MM.1S (cell line): ENCODE measurements at regions not wholly inside any gene's neighbourhood (a gene's known extent, or its start where the extent isn't known, plus 50 kb on each side); places are given as distances from the start of the nearest gene placed in this dataset.
"Not testable (repeated sequence)": the region's sequence is repeated elsewhere in the genome, so short reads cannot be mapped to it uniquely, and the experiment has no call there.

ENCODE experiments used
- DNase-seq: peaks from one replicate; pipeline ENCODE4 v3.0.0-alpha.2; 2015
- H2AFZ ChIP-seq: fragments of 300-600 bp; sonication (generic); 2 replicates; pipeline ENCODE4 v1.6.0; 2016; ENCODE audit warnings: antibody characterized with exemption, low read length
- H3F3A ChIP-seq: fragments of 300-600 bp; sonication (generic); 2 replicates; pipeline ENCODE4 v1.6.1; 2016; ENCODE audit warnings: mild to moderate bottlenecking, antibody characterized with exemption, low read length, moderate library complexity, mixed read lengths; ENCODE audit not compliant: insufficient read depth
- H3K27ac ChIP-seq: fragments of 300-600 bp; sonication (generic); 2 replicates; pipeline ENCODE4 v1.5.1; 2016; ENCODE audit warnings: mild to moderate bottlenecking, low read length
- H3K27me3 ChIP-seq: fragments of 300-600 bp; sonication (generic); replicated peaks from 2 replicates; pipeline ENCODE4 v1.6.0; 2016; ENCODE audit warnings: low read length; ENCODE audit not compliant: insufficient read depth
- H3K36me3 ChIP-seq: fragments of 300-600 bp; sonication (generic); replicated peaks from 2 replicates; pipeline ENCODE4 v1.6.1; 2016; ENCODE audit warnings: mild to moderate bottlenecking, low read length, mixed read lengths; ENCODE audit not compliant: insufficient read depth
- H3K4me1 ChIP-seq: fragments of 300-600 bp; sonication (generic); 2 replicates; pipeline ENCODE4 v1.6.1; 2016; ENCODE audit warnings: low read length, mixed read lengths
- H3K4me2 ChIP-seq: fragments of 300-600 bp; sonication (generic); 2 replicates; pipeline ENCODE4 v1.6.0; 2016; ENCODE audit warnings: low read depth, low read length
- H3K4me3 ChIP-seq: fragments of 300-600 bp; sonication (generic); 2 replicates; pipeline ENCODE4 v1.5.1; 2016; ENCODE audit warnings: low read length, mixed read lengths
- H3K79me2 ChIP-seq: fragments of 300-600 bp; sonication (generic); 2 replicates; pipeline ENCODE4 v1.6.1; 2016; ENCODE audit warnings: mixed run types, low read length, mixed read lengths
- H3K9ac ChIP-seq: fragments of 300-600 bp; sonication (generic); 2 replicates; pipeline ENCODE4 v1.6.1; 2016; ENCODE audit warnings: low read length, mixed read lengths
- H3K9me2 ChIP-seq: fragments of 300-600 bp; sonication (generic); replicated peaks from 2 replicates; pipeline ENCODE4 v1.6.1; 2016; ENCODE audit warnings: mild to moderate bottlenecking, low read length, mixed read lengths; ENCODE audit not compliant: insufficient read depth
- H3K9me3 ChIP-seq: fragments of 300-600 bp; sonication (generic); replicated peaks from 2 replicates; pipeline ENCODE4 v1.6.1; 2016; ENCODE audit warnings: mild to moderate bottlenecking, low read length, mixed read lengths; ENCODE audit not compliant: insufficient read depth
- H4K20me1 ChIP-seq: fragments of 300-600 bp; sonication (generic); 2 replicates; pipeline ENCODE4 v1.6.1; 2016; ENCODE audit warnings: mild to moderate bottlenecking, low read length, moderate library complexity, mixed read lengths; ENCODE audit not compliant: insufficient read depth
- EZH2 ChIP-seq: fragments of 300-600 bp; sonication (generic); optimal IDR thresholded peaks from 2 replicates; pipeline ENCODE3; 2017; ENCODE audit warnings: low read depth, mild to moderate bottlenecking, antibody characterized with exemption, low read length, mixed read lengths
- EZH2phosphoT487 ChIP-seq: fragments of 300-600 bp; sonication (generic); IDR thresholded peaks from 2 replicates; pipeline ENCODE4 v1.6.1; 2018; ENCODE audit warnings: antibody characterized with exemption, low read length
- TF ChIP-seq, protein P1 (sequence below): fragments of 300-600 bp; sonication (generic); IDR thresholded peaks from 2 replicates; pipeline ENCODE4 v1.5.1; 2016; ENCODE audit warnings: antibody characterized with exemption, low read length, mixed read lengths

DNA sequence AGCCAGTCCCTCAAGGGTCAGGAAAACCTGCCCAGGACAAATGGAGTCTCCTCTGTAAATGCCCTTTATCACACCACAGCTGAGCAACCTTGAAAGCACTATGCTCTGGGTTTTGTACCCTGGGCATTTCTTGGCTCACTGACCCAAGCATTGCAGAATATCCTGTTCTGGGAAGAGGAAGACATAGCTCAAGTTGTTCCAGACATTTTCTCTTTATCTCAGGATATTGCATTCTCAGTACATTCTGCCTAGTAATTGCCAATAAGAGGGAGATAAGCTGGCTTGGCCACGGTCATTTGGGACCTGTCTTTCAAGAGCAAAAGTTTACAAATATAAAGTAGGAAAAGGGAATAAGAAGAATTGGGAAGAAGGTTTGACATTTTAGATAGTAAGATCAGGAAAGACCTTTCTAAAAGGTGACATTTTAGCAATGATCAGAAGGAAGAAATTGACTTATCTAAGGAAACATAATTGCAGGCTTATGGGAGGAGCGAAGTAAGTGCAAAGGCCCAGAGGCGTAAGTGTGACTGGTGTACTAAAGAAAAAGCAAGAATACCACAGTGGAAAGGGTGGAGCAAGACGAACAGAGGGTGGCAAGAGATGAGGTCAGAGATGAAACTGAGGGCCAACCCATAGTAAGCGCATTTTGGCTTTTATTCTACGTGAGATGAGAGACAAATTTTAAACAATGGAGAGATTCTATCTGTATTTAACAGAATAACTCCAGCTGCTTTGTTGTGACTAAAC, 394.0 kb upstream of the CXADR start:
- TF ChIP-seq, protein P1, sequence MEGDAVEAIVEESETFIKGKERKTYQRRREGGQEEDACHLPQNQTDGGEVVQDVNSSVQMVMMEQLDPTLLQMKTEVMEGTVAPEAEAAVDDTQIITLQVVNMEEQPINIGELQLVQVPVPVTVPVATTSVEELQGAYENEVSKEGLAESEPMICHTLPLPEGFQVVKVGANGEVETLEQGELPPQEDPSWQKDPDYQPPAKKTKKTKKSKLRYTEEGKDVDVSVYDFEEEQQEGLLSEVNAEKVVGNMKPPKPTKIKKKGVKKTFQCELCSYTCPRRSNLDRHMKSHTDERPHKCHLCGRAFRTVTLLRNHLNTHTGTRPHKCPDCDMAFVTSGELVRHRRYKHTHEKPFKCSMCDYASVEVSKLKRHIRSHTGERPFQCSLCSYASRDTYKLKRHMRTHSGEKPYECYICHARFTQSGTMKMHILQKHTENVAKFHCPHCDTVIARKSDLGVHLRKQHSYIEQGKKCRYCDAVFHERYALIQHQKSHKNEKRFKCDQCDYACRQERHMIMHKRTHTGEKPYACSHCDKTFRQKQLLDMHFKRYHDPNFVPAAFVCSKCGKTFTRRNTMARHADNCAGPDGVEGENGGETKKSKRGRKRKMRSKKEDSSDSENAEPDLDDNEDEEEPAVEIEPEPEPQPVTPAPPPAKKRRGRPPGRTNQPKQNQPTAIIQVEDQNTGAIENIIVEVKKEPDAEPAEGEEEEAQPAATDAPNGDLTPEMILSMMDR = no peak
- no peak for TF ChIP-seq EZH2phosphoT487
- TF ChIP-seq EZH2 = no peak
- no peaks in the 10 kb centered on the region for H3K4me1 ChIP-seq
- DNase-seq = no peak
- no peaks in the 10 kb centered on the region for H3K9me3 ChIP-seq
- no peak overlapping the region for H3K4me3 ChIP-seq
- H3K9me2 ChIP-seq = no peaks in the 10 kb centered on the region
- no peaks in the 10 kb centered on the region for H3K27me3 ChIP-seq
- no peaks in the 10 kb centered on the region for H4K20me1 ChIP-seq
- H3K4me2 ChIP-seq = no peak overlapping the region
- no peaks in the 10 kb centered on the region for H3K36me3 ChIP-seq
- no peak overlapping the region for H2AFZ ChIP-seq
- no peaks in the 10 kb centered on the region for H3K79me2 ChIP-seq
- no peak overlapping the region for H3K27ac ChIP-seq
- H3F3A ChIP-seq = no peaks in the 10 kb centered on the region
- no peak overlapping the region for H3K9ac ChIP-seq

DNA sequence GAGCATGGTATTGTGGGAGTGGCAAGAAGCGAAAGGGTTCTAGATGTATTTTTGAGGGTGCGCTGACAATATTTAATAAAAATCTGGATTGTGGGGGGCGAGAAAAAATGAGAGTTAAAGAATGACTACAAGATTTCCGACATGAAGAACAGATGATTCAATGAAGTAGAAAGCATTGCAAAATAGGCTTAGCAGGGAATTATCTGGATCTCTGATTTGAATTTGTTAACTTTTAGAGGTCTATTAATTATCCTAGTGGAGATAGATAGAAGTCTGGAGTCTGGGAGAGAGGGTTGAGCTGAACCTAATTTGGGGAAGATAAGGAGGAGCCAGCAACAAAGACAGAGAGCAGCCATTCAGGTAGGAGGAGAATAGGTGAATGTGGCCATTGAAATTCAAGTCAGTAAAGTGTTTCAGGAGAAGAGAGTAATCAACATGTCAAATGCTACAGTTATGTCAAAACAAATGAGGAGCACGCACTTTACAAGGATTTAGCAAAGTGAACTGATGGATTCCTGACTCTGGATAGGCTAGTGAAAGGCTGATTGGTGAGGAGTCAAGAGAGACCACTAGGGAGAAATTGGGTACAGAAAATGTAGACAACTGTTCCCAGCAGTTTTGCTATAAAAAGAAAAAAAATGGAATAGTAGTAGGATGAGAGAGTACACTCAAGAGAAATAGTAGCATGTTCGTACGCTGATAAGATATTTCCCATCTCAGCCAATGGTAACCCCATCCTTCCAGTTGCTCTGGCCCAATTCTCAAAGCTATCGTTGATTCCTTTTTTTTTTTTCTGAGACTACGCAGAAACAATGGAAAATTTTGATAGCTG, 393.2 kb upstream of the CXADR start:
- Histone ChIP-seq H3K27me3 (no peaks in the 10 kb centered on the region), H3K4me1 (no peaks in the 10 kb centered on the region), H3K9ac (no peak overlapping the region), H3K9me2 (no peaks in the 10 kb centered on the region), H2AFZ (no peak overlapping the region), H4K20me1 (no peaks in the 10 kb centered on the region), H3K4me3 (no peak overlapping the region), H3K36me3 (no peaks in the 10 kb centered on the region), H3F3A (no peaks in the 10 kb centered on the region), H3K27ac (no peak overlapping the region), H3K9me3 (no peaks in the 10 kb centered on the region), H3K4me2 (no peak overlapping the region), H3K79me2 (no peaks in the 10 kb centered on the region)
- TF ChIP-seq, protein P1 = no peak
- TF ChIP-seq EZH2 (no peak), EZH2phosphoT487 (no peak)
- DNase-seq = no peak

DNA sequence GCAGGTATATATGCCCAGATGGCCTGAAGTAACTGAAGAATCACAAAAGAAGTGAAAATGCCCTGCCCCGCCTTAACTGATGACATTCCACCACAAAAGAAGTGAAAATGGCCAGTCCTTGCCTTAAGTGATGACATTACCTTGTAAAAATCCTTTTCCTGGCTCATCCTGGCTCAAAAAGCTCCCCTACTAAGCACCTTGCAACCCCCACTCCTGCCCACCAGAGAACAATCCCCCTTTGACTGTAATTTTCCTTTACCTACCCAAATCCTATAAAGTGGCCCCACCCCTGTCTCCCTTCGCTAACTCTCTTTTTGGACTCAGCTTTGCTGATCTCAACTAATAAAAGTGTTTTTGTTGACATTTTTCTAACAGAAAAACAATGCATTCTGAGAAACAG, 385.4 kb upstream of the CXADR start:
- not testable (repeated sequence) for H3K9me3 ChIP-seq, H2AFZ ChIP-seq, H3K36me3 ChIP-seq, H3K79me2 ChIP-seq, H3K9ac ChIP-seq, H3K4me2 ChIP-seq, H3K4me1 ChIP-seq, H3F3A ChIP-seq, H3K4me3 ChIP-seq, H3K9me2 ChIP-seq, H4K20me1 ChIP-seq, H3K27me3 ChIP-seq, H3K27ac ChIP-seq, DNase-seq

DNA sequence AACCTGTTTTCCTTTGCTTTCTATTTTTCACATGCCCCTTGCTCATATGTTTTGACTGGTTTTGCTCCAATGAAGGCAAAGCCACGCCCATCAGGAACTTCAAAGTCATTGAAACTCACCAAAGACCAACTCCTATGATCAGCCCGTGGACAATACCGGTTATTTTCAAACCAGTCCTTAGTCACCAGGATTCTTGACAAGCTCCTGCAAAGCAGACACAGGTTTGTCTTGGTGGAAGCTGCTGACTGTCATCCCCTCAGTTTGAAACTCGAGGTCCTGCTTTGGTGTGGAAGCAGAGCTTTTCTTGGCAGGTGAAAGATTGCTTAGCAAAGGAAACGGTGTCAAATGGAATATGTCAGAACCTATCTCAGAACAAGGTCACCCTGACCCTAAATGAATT, 384.7 kb upstream of the CXADR start:
- Histone ChIP-seq H3K4me2 (no peak overlapping the region), H2AFZ (no peak overlapping the region), H3K9ac (no peak overlapping the region), H4K20me1 (no peaks in the 10 kb centered on the region), H3F3A (no peaks in the 10 kb centered on the region), H3K4me1 (no peaks in the 10 kb centered on the region), H3K4me3 (no peak overlapping the region), H3K79me2 (no peaks in the 10 kb centered on the region), H3K27me3 (no peaks in the 10 kb centered on the region), H3K9me3 (no peaks in the 10 kb centered on the region), H3K36me3 (no peaks in the 10 kb centered on the region), H3K27ac (no peak overlapping the region), H3K9me2 (no peaks in the 10 kb centered on the region)
- DNase-seq = no peak
- TF ChIP-seq EZH2phosphoT487 (no peak), EZH2 (no peak)
- TF ChIP-seq, protein P1 = no peak

DNA sequence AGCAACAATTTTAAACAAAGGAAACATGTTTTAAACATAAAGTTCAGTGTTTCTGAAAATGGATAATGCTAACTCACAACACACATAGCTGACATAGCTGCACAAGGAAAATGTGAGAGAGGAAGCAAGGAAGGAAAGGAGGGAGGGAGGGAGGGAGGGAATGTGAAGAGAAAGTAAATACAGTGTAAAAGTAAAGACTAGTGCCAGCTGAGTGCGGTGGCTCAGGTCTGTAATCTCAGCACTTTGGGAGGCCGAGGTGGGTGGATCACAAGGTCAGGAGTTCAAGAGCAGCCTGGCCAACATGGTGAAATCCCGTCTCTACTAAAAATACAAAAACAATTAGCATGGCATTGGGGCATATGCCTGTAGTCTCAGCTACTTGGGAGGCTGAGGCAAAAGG, 373.7 kb upstream of the CXADR start:
- peak overlapping the region; percentile 53 for H3K4me3 ChIP-seq
- not testable (repeated sequence) for H2AFZ ChIP-seq, H3K79me2 ChIP-seq, H3K9me3 ChIP-seq, DNase-seq, H3K9ac ChIP-seq, H3K9me2 ChIP-seq, H4K20me1 ChIP-seq, H3F3A ChIP-seq, H3K36me3 ChIP-seq, H3K4me2 ChIP-seq, H3K27me3 ChIP-seq, H3K27ac ChIP-seq, H3K4me1 ChIP-seq
